Activated CD8-positive, alpha-beta T cell treated with anti-CD3 and anti-CD28 coated beads, Interleukin-2, amount 10 ng/mL, durations not matched to agents 7 days and 5 days (primary cell): ENCODE measurements at regions not wholly inside any gene's neighbourhood (a gene's known extent, or its start where the extent isn't known, plus 50 kb on each side); places are given as distances from the start of the nearest gene placed in this dataset.
"Not testable (repeated sequence)": the region's sequence is repeated elsewhere in the genome, so short reads cannot be mapped to it uniquely, and the experiment has no call there.

Experiments
- ATAC-seq: fragments of 150-1000 bp; cut with Tn5 transposase; one replicate; pipeline ENCODE4 v1.10.0; 2021; ENCODE audit warnings: moderate library complexity
- CTCF ChIA-PET: fragments of 350-600 bp; sonication (Branson Sonifier 250); formaldehyde crosslinking; loops from one replicate; lab custom pipeline; 2021; ENCODE audit warnings: antibody characterized with exemption; lab: Charles Lee
- POLR2A ChIA-PET: fragments of 350-600 bp; sonication (Branson Sonifier 250); formaldehyde crosslinking; loops from one replicate; lab custom pipeline; 2021; ENCODE audit warnings: antibody characterized with exemption; lab: Charles Lee
- DNase-seq: peaks from one replicate; pipeline ENCODE4 v3.0.0-alpha.2; 2020
- H3K27ac Mint-ChIP-seq: one replicate; pipeline ENCODE4 v1.8.0; 2021; ENCODE audit warnings: mild to moderate bottlenecking, mixed read lengths
- H3K27me3 Mint-ChIP-seq: one replicate; pipeline ENCODE4 v1.8.0; 2021; ENCODE audit warnings: low read depth, mixed read lengths
- H3K36me3 Mint-ChIP-seq: one replicate; pipeline ENCODE4 v1.8.0; 2021; ENCODE audit warnings: low read depth, mixed read lengths
- H3K4me1 Mint-ChIP-seq: one replicate; pipeline ENCODE4 v1.8.0; 2021; ENCODE audit warnings: low read depth, mixed read lengths
- H3K4me3 Mint-ChIP-seq: one replicate; pipeline ENCODE4 v1.8.0; 2021; ENCODE audit warnings: mild to moderate bottlenecking, mixed read lengths
- H3K9me3 Mint-ChIP-seq: one replicate; pipeline ENCODE4 v1.8.0; 2022; ENCODE audit warnings: mixed read lengths; ENCODE audit not compliant: insufficient read depth

GRCh38 chr10:114719311-114719710 lies 61.2 kb upstream of the ABLIM1 start:
- no peak overlapping the region for H3K4me3 Mint-ChIP-seq
- ChIA-PET POLR2A (no interaction called here), CTCF (no interaction called here)
- H3K27ac Mint-ChIP-seq, result no peak overlapping the region
- H3K9me3 Mint-ChIP-seq, result no peaks in the 10 kb centered on the region
- DNase-seq (no peak), ATAC-seq (no peak)
- no peaks in the 10 kb centered on the region for H3K36me3 Mint-ChIP-seq
- no peaks in the 10 kb centered on the region for H3K4me1 Mint-ChIP-seq
- peaks cover 14% of the 10 kb centered on the region for H3K27me3 Mint-ChIP-seq

DNA sequence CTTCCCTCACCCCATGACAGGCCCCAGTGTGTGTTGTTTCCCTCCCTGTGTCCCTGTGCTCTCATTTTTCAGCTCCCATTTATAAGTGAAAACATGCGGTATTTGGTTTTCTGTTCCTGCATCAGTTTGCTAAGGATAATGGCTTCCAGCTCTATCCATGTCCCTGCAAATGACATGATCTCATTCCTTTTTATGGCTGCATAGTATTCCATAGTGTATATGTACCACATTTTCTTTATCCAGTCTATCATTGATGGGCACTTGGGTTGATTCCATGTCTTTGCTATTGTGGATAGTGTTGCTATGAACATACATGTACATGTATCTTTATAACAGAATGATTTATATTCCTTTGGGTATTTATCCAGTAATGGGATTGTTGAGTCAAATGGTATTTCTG lies 61.9 kb upstream of the ABLIM1 start:
- POLR2A ChIA-PET, H3K9me3 Mint-ChIP-seq, CTCF ChIA-PET: not testable (repeated sequence)

DNA sequence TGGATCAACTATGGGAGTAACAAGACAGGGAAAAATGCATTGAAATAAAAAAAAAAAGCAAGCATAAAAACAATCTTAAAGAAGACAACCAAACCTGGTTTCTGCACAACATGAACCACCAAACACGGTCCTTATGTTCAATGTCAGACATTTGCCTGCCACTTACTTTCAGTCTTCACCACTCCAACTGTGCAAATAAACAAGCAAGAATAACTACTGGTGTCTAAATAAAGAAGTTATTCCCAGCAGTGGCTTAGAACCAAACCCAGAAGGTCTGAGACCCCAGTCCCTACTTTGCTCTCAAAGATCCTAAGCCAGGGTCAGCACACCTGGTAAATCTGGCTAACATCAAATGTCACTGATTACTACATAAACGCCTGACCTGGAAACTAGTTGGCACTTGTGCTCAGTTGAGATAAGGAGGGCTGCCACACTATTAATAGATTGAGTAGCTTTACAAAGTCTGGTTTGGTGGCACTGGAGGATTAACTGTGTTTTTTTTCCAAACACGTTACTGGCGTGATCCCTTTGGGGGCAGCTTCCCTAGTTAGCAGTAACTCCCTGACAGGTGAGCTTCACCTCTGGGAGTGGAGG lies 62.7 kb upstream of the ABLIM1 start:
- no peaks in the 10 kb centered on the region for H3K4me1 Mint-ChIP-seq
- H3K36me3 Mint-ChIP-seq, result no peaks in the 10 kb centered on the region
- peaks cover 9% of the 10 kb centered on the region for H3K27me3 Mint-ChIP-seq
- ATAC-seq (no peak), DNase-seq (no peak)
- no peak overlapping the region for H3K4me3 Mint-ChIP-seq
- ChIA-PET CTCF (no interaction called here), POLR2A (no interaction called here)
- no peaks in the 10 kb centered on the region for H3K9me3 Mint-ChIP-seq
- H3K27ac Mint-ChIP-seq, result no peak overlapping the region

More for the DNA sequence above, 61.9 kb upstream of the ABLIM1 start:
- not testable (repeated sequence) for H3K36me3 Mint-ChIP-seq, H3K27ac Mint-ChIP-seq, H3K4me1 Mint-ChIP-seq, ATAC-seq, H3K4me3 Mint-ChIP-seq, DNase-seq
- H3K27me3 Mint-ChIP-seq, result peaks cover 13% of the 10 kb centered on the region

- H3K4me1 Mint-ChIP-seq, ATAC-seq, H3K36me3 Mint-ChIP-seq, H3K27ac Mint-ChIP-seq, H3K27me3 Mint-ChIP-seq, H3K9me3 Mint-ChIP-seq, H3K4me3 Mint-ChIP-seq, POLR2A ChIA-PET, DNase-seq: not testable (repeated sequence)
- CTCF ChIA-PET, result interaction anchor here (1.2 kb wide), 1 partner anchor 64 kb away, joined by 3 read pairs; no protein-coding TSS in a partner anchor
These were observed 64.1 kb upstream of the ABLIM1 start for GRCh38 chr10:114722136-114722535.

DNA sequence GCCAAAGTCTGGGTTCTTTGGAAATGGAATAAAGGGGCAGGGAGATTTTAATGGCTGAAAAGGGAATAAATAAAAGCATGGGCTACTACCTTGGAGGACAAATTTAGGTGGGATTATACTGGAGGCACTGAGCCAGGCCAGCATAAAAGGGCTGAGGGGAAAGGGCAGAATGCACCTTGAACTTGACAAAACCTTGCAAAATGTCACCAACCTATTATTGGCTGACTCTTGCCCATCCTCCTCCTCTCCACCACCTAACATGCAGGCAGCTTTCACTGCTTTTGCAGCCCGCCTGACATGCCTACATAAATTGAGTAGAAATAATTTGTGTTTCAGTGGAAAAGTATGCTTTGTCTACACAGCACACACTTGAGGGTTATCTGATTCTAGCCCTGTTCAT lies 65.3 kb upstream of the ABLIM1 start:
- H3K4me1 Mint-ChIP-seq, result no peaks in the 10 kb centered on the region
- H3K27me3 Mint-ChIP-seq, result peaks cover 3% of the 10 kb centered on the region
- DNase-seq, result no peak
- H3K4me3 Mint-ChIP-seq, result no peak overlapping the region
- ChIA-PET POLR2A (no interaction called here), CTCF (interaction anchor here (1.2 kb wide), 1 partner anchor 63 kb away, joined by 3 read pairs; no protein-coding TSS in a partner anchor)
- ATAC-seq, result no peak
- H3K9me3 Mint-ChIP-seq, result no peaks in the 10 kb centered on the region
- no peaks in the 10 kb centered on the region for H3K36me3 Mint-ChIP-seq
- no peak overlapping the region for H3K27ac Mint-ChIP-seq

- H3K27ac Mint-ChIP-seq, result no peak overlapping the region
- ATAC-seq (no peak), DNase-seq (no peak)
- H3K4me3 Mint-ChIP-seq, result no peak overlapping the region
- ChIA-PET CTCF (no interaction called here), POLR2A (no interaction called here)
- no peaks in the 10 kb centered on the region for H3K9me3 Mint-ChIP-seq
- H3K4me1 Mint-ChIP-seq, result no peaks in the 10 kb centered on the region
- peaks cover 3% of the 10 kb centered on the region for H3K27me3 Mint-ChIP-seq
- no peaks in the 10 kb centered on the region for H3K36me3 Mint-ChIP-seq
These were observed 66.1 kb upstream of the ABLIM1 start for GRCh38 chr10:114723991-114724715.

DNA sequence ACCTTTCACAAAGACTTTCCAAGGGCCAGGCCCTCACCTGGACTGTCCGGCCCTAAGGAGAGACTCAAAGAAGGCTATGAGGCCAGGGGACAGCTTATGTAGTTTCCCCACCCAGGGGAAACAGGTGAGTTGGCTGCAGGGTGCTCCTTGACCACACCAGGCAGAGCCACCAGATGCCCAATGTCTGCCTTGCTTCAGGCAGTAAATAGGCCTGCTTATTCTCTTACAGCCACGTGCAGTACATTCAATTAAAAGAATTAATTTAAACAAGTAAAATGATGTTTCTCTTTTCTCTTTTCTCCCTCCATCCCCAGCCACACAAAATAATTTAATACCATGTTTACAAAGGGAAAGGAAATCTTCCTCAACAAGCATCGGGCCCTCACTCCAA lies 66.6 kb upstream of the ABLIM1 start:
- no peak overlapping the region for H3K4me3 Mint-ChIP-seq
- ChIA-PET CTCF (no interaction called here), POLR2A (no interaction called here)
- DNase-seq (no peak), ATAC-seq (no peak)
- H3K4me1 Mint-ChIP-seq, result no peaks in the 10 kb centered on the region
- H3K9me3 Mint-ChIP-seq, result no peaks in the 10 kb centered on the region
- H3K27me3 Mint-ChIP-seq, result peaks cover 3% of the 10 kb centered on the region
- no peak overlapping the region for H3K27ac Mint-ChIP-seq
- H3K36me3 Mint-ChIP-seq, result no peaks in the 10 kb centered on the region

DNA sequence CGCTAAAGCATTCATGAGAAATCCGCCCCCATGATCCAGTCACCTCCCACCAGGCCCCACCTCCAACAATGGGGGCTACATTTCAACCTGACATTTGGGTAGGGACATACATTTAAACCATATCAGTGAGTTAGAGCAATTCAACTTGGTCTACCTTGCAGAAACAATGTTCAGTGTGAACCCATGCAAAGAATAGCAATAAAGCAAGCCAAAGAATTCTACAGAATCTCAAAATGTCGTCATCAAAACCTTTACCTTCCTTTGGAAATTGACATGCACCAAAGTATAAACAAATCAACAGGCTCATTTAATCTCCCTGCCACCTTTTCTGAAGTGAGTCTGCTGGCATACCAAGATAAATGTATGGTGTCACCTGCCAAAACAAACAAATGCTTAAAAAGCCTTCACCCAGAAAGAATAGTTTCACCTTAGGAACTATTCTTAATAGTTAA lies 68.8 kb upstream of the ABLIM1 start:
- ATAC-seq (no peak), DNase-seq (no peak)
- H3K27me3 Mint-ChIP-seq, result peaks cover 3% of the 10 kb centered on the region
- no peak overlapping the region for H3K4me3 Mint-ChIP-seq
- ChIA-PET CTCF (no interaction called here), POLR2A (no interaction called here)
- no peaks in the 10 kb centered on the region for H3K4me1 Mint-ChIP-seq
- no peak overlapping the region for H3K27ac Mint-ChIP-seq
- H3K9me3 Mint-ChIP-seq, result no peaks in the 10 kb centered on the region
- H3K36me3 Mint-ChIP-seq, result no peaks in the 10 kb centered on the region

GRCh38 chr10:114728325-114728724 lies 70.2 kb upstream of the ABLIM1 start:
- H3K4me3 Mint-ChIP-seq, result no peak overlapping the region
- no peaks in the 10 kb centered on the region for H3K4me1 Mint-ChIP-seq
- H3K27ac Mint-ChIP-seq, result no peak overlapping the region
- DNase-seq, result no peak
- H3K9me3 Mint-ChIP-seq, result no peaks in the 10 kb centered on the region
- CTCF ChIA-PET, result no interaction called here
- no peak for ATAC-seq
- POLR2A ChIA-PET, result no interaction called here
- H3K36me3 Mint-ChIP-seq, result no peaks in the 10 kb centered on the region
- H3K27me3 Mint-ChIP-seq, result peaks cover 6% of the 10 kb centered on the region

- no peaks in the 10 kb centered on the region for H3K9me3 Mint-ChIP-seq
- ATAC-seq (no peak), DNase-seq (no peak)
- ChIA-PET CTCF (no interaction called here), POLR2A (no interaction called here)
- H3K4me1 Mint-ChIP-seq, result no peaks in the 10 kb centered on the region
- peaks cover 7% of the 10 kb centered on the region for H3K27me3 Mint-ChIP-seq
- no peak overlapping the region for H3K4me3 Mint-ChIP-seq
- no peak overlapping the region for H3K27ac Mint-ChIP-seq
- no peaks in the 10 kb centered on the region for H3K36me3 Mint-ChIP-seq
These were observed 71.1 kb upstream of the ABLIM1 start for GRCh38 chr10:114729103-114729659.

- Mint-ChIP-seq H3K4me1 (no peaks in the 10 kb centered on the region), H3K27me3 (peaks cover 9% of the 10 kb centered on the region), H3K27ac (no peak overlapping the region), H3K4me3 (no peak overlapping the region), H3K9me3 (no peaks in the 10 kb centered on the region), H3K36me3 (no peaks in the 10 kb centered on the region)
- ATAC-seq, result no peak
- DNase-seq, result no peak
- CTCF ChIA-PET, result no interaction called here
- POLR2A ChIA-PET, result no interaction called here
These were observed 72.2 kb upstream of the ABLIM1 start for GRCh38 chr10:114730291-114730690.

DNA sequence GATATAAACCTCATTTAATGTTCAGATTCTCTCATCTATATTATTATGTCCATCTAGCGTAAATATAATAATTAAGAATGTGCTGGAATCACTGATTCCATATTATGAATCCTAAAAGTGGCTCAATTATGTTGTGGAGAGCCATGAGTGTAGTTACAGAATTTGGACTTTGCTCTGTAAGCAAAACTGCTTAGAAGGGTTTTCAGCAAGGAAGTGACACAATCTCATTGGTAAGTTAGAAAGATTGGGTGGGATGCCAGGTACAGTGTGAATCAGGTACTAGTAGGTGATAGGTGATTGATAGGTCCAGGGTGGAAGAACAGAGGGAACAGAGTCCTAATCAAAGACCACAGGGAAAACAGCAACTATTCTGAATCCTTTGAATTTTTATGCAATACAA lies 74.9 kb upstream of the ABLIM1 start:
- no peak overlapping the region for H3K27ac Mint-ChIP-seq
- CTCF ChIA-PET, result no interaction called here
- H3K36me3 Mint-ChIP-seq, result no peaks in the 10 kb centered on the region
- H3K9me3 Mint-ChIP-seq, result no peaks in the 10 kb centered on the region
- H3K4me3 Mint-ChIP-seq, result no peak overlapping the region
- ATAC-seq (no peak), DNase-seq (no peak)
- H3K27me3 Mint-ChIP-seq, result peaks cover 9% of the 10 kb centered on the region
- POLR2A ChIA-PET, result no interaction called here
- no peaks in the 10 kb centered on the region for H3K4me1 Mint-ChIP-seq
